Body of pancreas (tissue), 4 donors: ENCODE measurements at regions not wholly inside any gene's neighbourhood (a gene's known extent, or its start where the extent isn't known, plus 50 kb on each side); places are given as distances from the start of the nearest gene placed in this dataset.

ENCODE experiments used
- CTCF ChIP-seq, 7 experiments: fragments of 450-650 bp in 4 of 7; fragments of 200-600 bp in 3 of 7; sonication (generic) in 3 of 7; IDR thresholded peaks; one replicate each; pipeline ENCODE4 v1.5.1; 2016 to 2019; ENCODE audit warnings: antibody characterized with exemption in 7 of 7
- POLR2A ChIP-seq, 3 donors: fragments of 450-650 bp; IDR thresholded peaks; one replicate each; pipeline ENCODE4 v1.6.1; 2016; ENCODE audit warnings: antibody characterized with exemption in 3 of 3, mild to moderate bottlenecking in 2 of 3

- no peak for TF ChIP-seq CTCF (IDR thresholded peaks at IDR 0.05)
- TF ChIP-seq POLR2A (IDR thresholded peaks at IDR 0.05), result no peak
These were observed 56.3 kb upstream of the SLC8A3 start for GRCh38 chr14:70245026-70245425.
